ENCODE measurements at regions not wholly inside any gene's neighbourhood (a gene's known extent, or its start where the extent isn't known, plus 50 kb on each side); places are given as distances from the start of the nearest gene placed in this dataset.
A peak's percentile ranks its signal among the peaks of the same experiment; 100 is the strongest.

GRCh38 chr5:25119650-25120049, 474.9 kb upstream of the CDH10 start:
- TF ChIP-seq, protein P1, sequence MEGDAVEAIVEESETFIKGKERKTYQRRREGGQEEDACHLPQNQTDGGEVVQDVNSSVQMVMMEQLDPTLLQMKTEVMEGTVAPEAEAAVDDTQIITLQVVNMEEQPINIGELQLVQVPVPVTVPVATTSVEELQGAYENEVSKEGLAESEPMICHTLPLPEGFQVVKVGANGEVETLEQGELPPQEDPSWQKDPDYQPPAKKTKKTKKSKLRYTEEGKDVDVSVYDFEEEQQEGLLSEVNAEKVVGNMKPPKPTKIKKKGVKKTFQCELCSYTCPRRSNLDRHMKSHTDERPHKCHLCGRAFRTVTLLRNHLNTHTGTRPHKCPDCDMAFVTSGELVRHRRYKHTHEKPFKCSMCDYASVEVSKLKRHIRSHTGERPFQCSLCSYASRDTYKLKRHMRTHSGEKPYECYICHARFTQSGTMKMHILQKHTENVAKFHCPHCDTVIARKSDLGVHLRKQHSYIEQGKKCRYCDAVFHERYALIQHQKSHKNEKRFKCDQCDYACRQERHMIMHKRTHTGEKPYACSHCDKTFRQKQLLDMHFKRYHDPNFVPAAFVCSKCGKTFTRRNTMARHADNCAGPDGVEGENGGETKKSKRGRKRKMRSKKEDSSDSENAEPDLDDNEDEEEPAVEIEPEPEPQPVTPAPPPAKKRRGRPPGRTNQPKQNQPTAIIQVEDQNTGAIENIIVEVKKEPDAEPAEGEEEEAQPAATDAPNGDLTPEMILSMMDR (IDR thresholded peaks at IDR 0.05) = peak in 2 of 9 donors; percentile 9 to 13
- Histone ChIP-seq H3K27me3 (no peaks in the 10 kb centered on the region), H3K27ac (no peak overlapping the region), H3K4me3 (no peak overlapping the region), H3K4me1 (no peaks in the 10 kb centered on the region), H3K36me3 (no peaks in the 10 kb centered on the region), H3K9me3 (peaks cover 0 to 11% (median 0%) of the 10 kb centered on the region in 11 donors)
- DNase-seq (no peak), ATAC-seq (no peak)
- WGBS, 2 donors = 74 to 81% methylated on average over 6 of the region's 7 CpGs
- intact Hi-C loops (cut with DNase I) = no loop called here

- H3K9me3 ChIP-seq = peaks cover 0 to 18% (median 0%) of the 10 kb centered on the region in 11 donors
- 72 to 74% methylated on average over 4 of the region's 4 CpGs for WGBS, 2 donors
- no peaks in the 10 kb centered on the region for H3K4me1 ChIP-seq
- no peaks in the 10 kb centered on the region for H3K36me3 ChIP-seq
- TF ChIP-seq, protein P1 (IDR thresholded peaks at IDR 0.05) = no peak
- DNase-seq = no peak
- no peaks in the 10 kb centered on the region for H3K27me3 ChIP-seq
- ATAC-seq = no peak
- intact Hi-C loops (cut with DNase I) = no loop called here
- H3K4me3 ChIP-seq = no peak overlapping the region
- H3K27ac ChIP-seq = no peak overlapping the region
Measured at GRCh38 chr5:25107853-25108252, 463.1 kb upstream of the CDH10 start.

DNA sequence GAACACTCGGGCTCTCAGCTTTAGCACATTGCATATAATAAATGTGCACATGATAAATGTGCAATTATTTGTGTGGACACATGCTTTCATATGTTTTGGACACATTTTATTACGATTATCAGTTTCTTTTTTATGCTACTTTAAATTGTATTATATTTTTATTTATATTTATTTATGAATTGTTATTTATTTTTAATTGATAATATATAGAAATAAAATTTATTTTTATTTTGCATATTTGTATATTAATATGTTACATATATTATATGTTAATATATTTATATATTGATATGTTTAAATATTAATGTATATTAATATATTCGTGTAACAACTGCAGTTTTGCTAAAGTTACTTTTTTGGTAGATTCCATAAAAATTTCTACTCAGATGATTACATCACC, 454.8 kb upstream of the CDH10 start:
- TF ChIP-seq, protein P1 (IDR thresholded peaks at IDR 0.05) = no peak
- no peaks in the 10 kb centered on the region for H3K4me1 ChIP-seq

DNA sequence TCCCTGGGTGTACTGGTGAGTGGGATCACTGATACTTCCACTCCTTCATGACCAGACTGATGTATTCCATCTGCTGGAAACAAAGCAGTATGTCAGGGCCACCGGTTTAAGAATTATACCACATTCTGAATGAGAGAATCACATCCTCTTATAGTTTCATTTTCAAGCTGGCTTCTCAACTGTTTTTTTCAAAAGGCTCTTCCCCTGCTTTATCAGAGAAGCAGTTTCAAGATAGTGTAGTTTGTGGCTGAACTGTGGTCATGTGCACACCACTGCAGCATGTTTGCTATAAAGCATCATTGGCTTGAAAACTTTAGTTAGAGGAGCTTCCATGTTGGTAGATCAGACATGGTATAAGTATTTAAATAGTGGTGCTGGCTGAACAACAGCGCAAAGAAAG, 450.5 kb upstream of the CDH10 start:
- intact Hi-C loops (cut with DNase I) = no loop called here
- no peaks in the 10 kb centered on the region for H3K27me3 ChIP-seq
- H3K4me3 ChIP-seq = no peak overlapping the region
- 62 to 64% methylated on average over 2 of the region's 2 CpGs for WGBS, 2 donors
- H3K27ac ChIP-seq = no peak overlapping the region
- TF ChIP-seq, protein P1 (IDR thresholded peaks at IDR 0.05) = no peak
- no peak for DNase-seq
- ATAC-seq = no peak
- H3K9me3 ChIP-seq = peaks cover 0 to 21% (median 0%) of the 10 kb centered on the region in 11 donors
- no peaks in the 10 kb centered on the region for H3K36me3 ChIP-seq
- no peaks in the 10 kb centered on the region for H3K4me1 ChIP-seq

More for the DNA sequence above, 454.8 kb upstream of the CDH10 start:
- H3K27ac ChIP-seq = no peak overlapping the region
- WGBS, 2 donors = 65 to 72% methylated on average over 3 of the region's 3 CpGs
- intact Hi-C loops (cut with DNase I) = no loop called here
- H3K27me3 ChIP-seq = no peaks in the 10 kb centered on the region
- ATAC-seq (no peak), DNase-seq (no peak)
- H3K4me3 ChIP-seq = no peak overlapping the region
- peaks cover 0 to 21% (median 0%) of the 10 kb centered on the region in 11 donors for H3K9me3 ChIP-seq
- no peaks in the 10 kb centered on the region for H3K36me3 ChIP-seq

All from heart right ventricle (tissue), 16 donors.